Peyer's patch (tissue), 4 donors: ENCODE measurements at regions not wholly inside any gene's neighbourhood (a gene's known extent, or its start where the extent isn't known, plus 50 kb on each side); places are given as distances from the start of the nearest gene placed in this dataset.

Source experiments
- POLR2A ChIP-seq, 2 donors: fragments of 450-650 bp; IDR thresholded peaks; one replicate each; pipeline ENCODE4 v1.5.1; 2017; ENCODE audit warnings: antibody characterized with exemption in 2 of 2, mild to moderate bottlenecking in 2 of 2, moderate library complexity in 2 of 2
- TF ChIP-seq, protein P1 (sequence below), 6 experiments: fragments of 450-650 bp in 4 of 6; fragments of 200-600 bp in 2 of 6; sonication (generic) in 1 of 6; IDR thresholded peaks; one replicate each; pipeline ENCODE4 v1.5.1; 2017 to 2019; ENCODE audit warnings: antibody characterized with exemption in 6 of 6, mild to moderate bottlenecking in 3 of 6, moderate library complexity in 1 of 6

DNA sequence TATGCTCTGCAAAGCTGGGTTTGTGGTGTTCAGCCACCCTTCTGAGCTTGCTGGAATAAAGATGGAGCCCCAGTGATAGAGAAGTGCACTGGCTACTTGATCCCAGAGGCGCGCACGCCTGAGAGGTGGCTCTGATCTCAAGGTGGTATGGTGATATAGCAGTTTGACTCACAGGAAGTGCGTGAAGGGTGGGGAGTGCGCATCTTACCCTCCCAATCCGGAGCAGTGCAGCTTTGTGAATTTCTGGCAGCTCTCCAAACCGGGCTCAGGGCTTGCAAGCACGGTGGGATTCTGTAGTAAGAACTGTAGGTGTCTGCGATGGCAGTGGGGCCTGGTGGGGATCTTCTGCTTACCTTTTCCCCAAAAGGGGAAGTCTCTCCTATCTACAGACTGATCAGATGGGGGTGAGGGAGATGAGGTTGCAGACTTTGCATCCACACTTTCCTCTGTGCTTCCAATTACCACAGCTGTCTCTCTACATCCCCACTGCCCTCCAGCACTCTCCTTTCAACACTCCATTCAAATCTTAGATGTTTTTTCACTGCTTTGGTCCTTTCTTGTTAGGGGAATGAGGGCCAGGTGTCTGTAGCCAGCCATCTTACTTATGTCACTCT is 197.4 kb upstream of the SLC38A2 start:
- TF ChIP-seq, protein P1, sequence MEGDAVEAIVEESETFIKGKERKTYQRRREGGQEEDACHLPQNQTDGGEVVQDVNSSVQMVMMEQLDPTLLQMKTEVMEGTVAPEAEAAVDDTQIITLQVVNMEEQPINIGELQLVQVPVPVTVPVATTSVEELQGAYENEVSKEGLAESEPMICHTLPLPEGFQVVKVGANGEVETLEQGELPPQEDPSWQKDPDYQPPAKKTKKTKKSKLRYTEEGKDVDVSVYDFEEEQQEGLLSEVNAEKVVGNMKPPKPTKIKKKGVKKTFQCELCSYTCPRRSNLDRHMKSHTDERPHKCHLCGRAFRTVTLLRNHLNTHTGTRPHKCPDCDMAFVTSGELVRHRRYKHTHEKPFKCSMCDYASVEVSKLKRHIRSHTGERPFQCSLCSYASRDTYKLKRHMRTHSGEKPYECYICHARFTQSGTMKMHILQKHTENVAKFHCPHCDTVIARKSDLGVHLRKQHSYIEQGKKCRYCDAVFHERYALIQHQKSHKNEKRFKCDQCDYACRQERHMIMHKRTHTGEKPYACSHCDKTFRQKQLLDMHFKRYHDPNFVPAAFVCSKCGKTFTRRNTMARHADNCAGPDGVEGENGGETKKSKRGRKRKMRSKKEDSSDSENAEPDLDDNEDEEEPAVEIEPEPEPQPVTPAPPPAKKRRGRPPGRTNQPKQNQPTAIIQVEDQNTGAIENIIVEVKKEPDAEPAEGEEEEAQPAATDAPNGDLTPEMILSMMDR (IDR thresholded peaks at IDR 0.05), result no peak
- TF ChIP-seq POLR2A (IDR thresholded peaks at IDR 0.05), result no peak
